HL-60 (cell line): ENCODE measurements at regions not wholly inside any gene's neighbourhood (a gene's known extent, or its start where the extent isn't known, plus 50 kb on each side); places are given as distances from the start of the nearest gene placed in this dataset.

Experiments
- CTCF ChIP-seq: IDR thresholded peaks from one replicate; pipeline ENCODE4 v1.5.1; 2011; ENCODE audit warnings: low read length, control low read depth, inconsistent platforms; ENCODE audit not compliant: insufficient read depth
- POLR2AphosphoS5 ChIP-seq: IDR thresholded peaks from 2 replicates; pipeline ENCODE4 v1.6.1; 2012; ENCODE audit warnings: low read depth
- REST ChIP-seq: IDR thresholded peaks from 2 replicates; pipeline ENCODE4 v1.6.1; 2012; ENCODE audit warnings: low read depth; ENCODE audit not compliant: insufficient replicate concordance

GRCh38 chr6:19616022-19616421 is 221.1 kb upstream of the ID4 start:
- TF ChIP-seq CTCF (no peak), REST (no peak), POLR2AphosphoS5 (no peak)
